HG03108 (cell line): ENCODE measurements at regions not wholly inside any gene's neighbourhood (a gene's known extent, or its start where the extent isn't known, plus 50 kb on each side); places are given as distances from the start of the nearest gene placed in this dataset.
"Not testable (repeated sequence)": the region's sequence is repeated elsewhere in the genome, so short reads cannot be mapped to it uniquely, and the experiment has no call there.

ENCODE experiments used
- ATAC-seq: cut with Tn5 transposase; IDR thresholded peaks from one replicate; pipeline ENCODE4 v1.9.1; 2021; ENCODE audit warnings: moderate library complexity; ENCODE audit not compliant: unreplicated experiment

GRCh38 chr2:107430006-107430405, 396.7 kb upstream of the RGPD4 start:
- no peak for ATAC-seq

GRCh38 chr2:107430596-107431266, 396.0 kb upstream of the RGPD4 start:
- no peak for ATAC-seq

- ATAC-seq, result no peak
Measured at GRCh38 chr2:107436281-107436680, 390.4 kb upstream of the RGPD4 start.

- ATAC-seq, result no peak
Measured at GRCh38 chr2:107437265-107437664, 389.4 kb upstream of the RGPD4 start.

- ATAC-seq, result no peak
Measured at GRCh38 chr2:107437807-107438206, 388.9 kb upstream of the RGPD4 start.

GRCh38 chr2:107448160-107448559, 378.5 kb upstream of the RGPD4 start:
- no peak for ATAC-seq

- ATAC-seq, result no peak
Measured at GRCh38 chr2:107461301-107461700, 365.4 kb upstream of the RGPD4 start.

GRCh38 chr2:107462181-107462580, 364.5 kb upstream of the RGPD4 start:
- ATAC-seq, result no peak

- ATAC-seq, result no peak
Measured at GRCh38 chr2:107466241-107466640, 360.5 kb upstream of the RGPD4 start.

- no peak for ATAC-seq
Measured at GRCh38 chr2:107466984-107467773, 359.5 kb upstream of the RGPD4 start.

GRCh38 chr2:107469437-107469995, 357.2 kb upstream of the RGPD4 start:
- ATAC-seq, result no peak

GRCh38 chr2:107473150-107473549, 353.5 kb upstream of the RGPD4 start:
- ATAC-seq, result no peak

GRCh38 chr2:107475859-107476258, 350.8 kb upstream of the RGPD4 start:
- no peak for ATAC-seq

- ATAC-seq, result no peak
Measured at GRCh38 chr2:107502539-107502938, 324.2 kb upstream of the RGPD4 start.

GRCh38 chr2:107511970-107512789, 314.5 kb upstream of the RGPD4 start:
- no peak for ATAC-seq

- no peak for ATAC-seq
Measured at GRCh38 chr2:107525406-107525805, 301.3 kb upstream of the RGPD4 start.

GRCh38 chr2:107529146-107529545, 297.5 kb upstream of the RGPD4 start:
- ATAC-seq, result no peak

- ATAC-seq, result no peak
Measured at GRCh38 chr2:107530046-107530445, 296.6 kb upstream of the RGPD4 start.

GRCh38 chr2:107534926-107535325, 291.8 kb upstream of the RGPD4 start:
- no peak for ATAC-seq

- not testable (repeated sequence) for ATAC-seq
Measured at GRCh38 chr2:107535905-107536689, 290.6 kb upstream of the RGPD4 start.
